HCT116 (cell line): ENCODE measurements at regions not wholly inside any gene's neighbourhood (a gene's known extent, or its start where the extent isn't known, plus 50 kb on each side); places are given as distances from the start of the nearest gene placed in this dataset.

Experiments
- ATAC-seq: fragments of 200-7000 bp; cut with Tn5 transposase; 2 replicates; pipeline ENCODE4 v1.9.1; 2020; ENCODE audit warnings: mild to moderate bottlenecking, moderate library complexity
- BruUV-seq: library from RNA; stranded (reverse); fragments of 400-500 nt; replicated peaks from 2 replicates; lab custom pipeline; 2021; lab: Mats Ljungman, UMichigan
- CTCF ChIA-PET: fragments of 300-600 bp; sonication (Branson Sonifier 250); formaldehyde crosslinking; loops from one replicate; lab custom pipeline; 2021; ENCODE audit warnings: antibody characterized with exemption; lab: Charles Lee
- POLR2A ChIA-PET: fragments of 300-600, 350-600 bp; sonication (Branson Sonifier 250); formaldehyde crosslinking; loops from one replicate; lab custom pipeline; 2021; ENCODE audit warnings: antibody characterized with exemption; lab: Charles Lee
- RAD21 ChIA-PET, 2 experiments: fragments of 300-600 bp; sonication (Branson Sonifier 250); formaldehyde crosslinking; loops; one replicate each; lab custom pipeline; 2023; ENCODE audit warnings: low total read pairs in 2 of 2; ENCODE audit not compliant: uncharacterized antibody in 2 of 2, unreplicated experiment in 2 of 2, low non-redundant PET in 1 of 2; lab: Charles Lee
- DNase-seq: peaks from one replicate; pipeline ENCODE4 v3.0.0-alpha.2; 2010; ENCODE audit warnings: low read depth, low spot score
- H2AFZ ChIP-seq: fragments of 200-600 bp; shearing (Covaris generic), sonication (generic); 2 replicates; pipeline ENCODE4 v1.6.1; 2017; ENCODE audit warnings: low read depth, mixed run types, mixed read lengths, antibody characterized with exemption, low read length; ENCODE audit not compliant: poor library complexity, severe bottlenecking
- H3K27ac ChIP-seq: 2 replicates; pipeline ENCODE4 v1.5.1; 2012; ENCODE audit warnings: low read depth, low read length
- H3K27me3 ChIP-seq: fragments of 200-600 bp; sonication (generic); 2 replicates; pipeline ENCODE4 v1.6.1; 2016; ENCODE audit warnings: mixed run types, low read length, mixed read lengths; ENCODE audit not compliant: insufficient read depth
- H3K36me3 ChIP-seq, 2 experiments: fragments of 200-500 bp in 1 of 2; fragments of 200-600 bp in 1 of 2; sonication (Bioruptor generic) in 1 of 2; sonication (generic) in 1 of 2; 2 replicates each; pipeline versions ENCODE4 v1.5.1 to v1.6.1; 2014 to 2016; ENCODE audit warnings: low read length in 2 of 2, inconsistent platforms in 1 of 2, mixed read lengths in 1 of 2, mixed run types in 1 of 2; ENCODE audit not compliant: insufficient read depth in 2 of 2, control insufficient read depth in 1 of 2
- H3K4me1 ChIP-seq, 2 experiments: fragments of 200-600 bp in 1 of 2; sonication (generic) in 1 of 2; 2 replicates each; pipeline versions ENCODE4 v1.5.1 to v1.6.1; 2012 to 2017; ENCODE audit warnings: low read length in 2 of 2, inconsistent platforms in 1 of 2, mild to moderate bottlenecking in 1 of 2, mixed read lengths in 1 of 2, mixed run types in 1 of 2, moderate library complexity in 1 of 2; ENCODE audit not compliant: insufficient read depth in 2 of 2, control insufficient read depth in 1 of 2
- H3K4me2 ChIP-seq: fragments of 200-600 bp; sonication (generic); 2 replicates; pipeline ENCODE4 v1.6.1; 2017; ENCODE audit warnings: mixed run types, low read length, mixed read lengths
- H3K4me3 ChIP-seq, 2 experiments: fragments of 200-600 bp in 1 of 2; sonication (generic) in 1 of 2; replicated peaks in 1 of 2; 2 replicates each; pipeline ENCODE4 v1.5.1; 2011 to 2016; ENCODE audit warnings: low read length in 2 of 2, control low read depth in 1 of 2, low read depth in 1 of 2, mild to moderate bottlenecking in 1 of 2, mixed read lengths in 1 of 2, mixed run types in 1 of 2
- H3K79me2 ChIP-seq: fragments of 200-600 bp; sonication (generic); 2 replicates; pipeline ENCODE4 v1.6.1; 2017; ENCODE audit warnings: mild to moderate bottlenecking, mixed run types, low read length, moderate library complexity, mixed read lengths; ENCODE audit not compliant: insufficient read depth
- H3K9ac ChIP-seq: fragments of 200-600 bp; sonication (generic); 2 replicates; pipeline ENCODE4 v1.6.1; 2016; ENCODE audit warnings: low read length, mixed read lengths
- H3K9me2 ChIP-seq: fragments of 200-600 bp; sonication (generic), shearing (Covaris generic); 2 replicates; pipeline ENCODE4 v1.6.1; 2017; ENCODE audit warnings: mixed run types, mild to moderate bottlenecking, moderate library complexity; ENCODE audit not compliant: insufficient read depth
- H3K9me3 ChIP-seq, 2 experiments: fragments of 200-500 bp in 1 of 2; fragments of 200-600 bp in 1 of 2; sonication (Bioruptor generic) in 1 of 2; sonication (generic) in 1 of 2; 2 replicates each; pipeline ENCODE4 v1.6.1; 2014 to 2017; ENCODE audit warnings: low read length in 2 of 2, mixed read lengths in 2 of 2, inconsistent platforms in 1 of 2, low read depth in 1 of 2, mild to moderate bottlenecking in 1 of 2, mixed run types in 1 of 2, moderate library complexity in 1 of 2; ENCODE audit not compliant: control insufficient read depth in 1 of 2, insufficient read depth in 1 of 2
- H4K20me1 ChIP-seq: fragments of 200-600 bp; sonication (generic), shearing (Covaris generic); 2 replicates; pipeline ENCODE4 v1.6.1; 2017; ENCODE audit warnings: mixed run types, mild to moderate bottlenecking, moderate library complexity; ENCODE audit not compliant: insufficient read depth
- CBX3 ChIP-seq: IDR thresholded peaks from 2 replicates; pipeline ENCODE4 v1.6.1; 2012; ENCODE audit warnings: low read depth
- CTCF ChIP-seq, 3 experiments: fragments of 200-600 bp in 1 of 3; sonication (generic) in 1 of 3; IDR thresholded peaks in 2 of 3; conservative IDR thresholded peaks in 1 of 3; 2 replicates each; pipeline ENCODE4 v1.5.1; 2012 to 2017; ENCODE audit warnings: low read depth in 2 of 3, low read length in 2 of 3, antibody characterized with exemption in 1 of 3, borderline replicate concordance in 1 of 3, control low read depth in 1 of 3, mild to moderate bottlenecking in 1 of 3, mixed read lengths in 1 of 3, mixed run types in 1 of 3, moderate library complexity in 1 of 3; ENCODE audit not compliant: insufficient read depth in 1 of 3
- EZH2phosphoT487 ChIP-seq: fragments of 200-600 bp; IDR thresholded peaks from 2 replicates; pipeline ENCODE4 v1.6.1; 2018; ENCODE audit warnings: antibody characterized with exemption, borderline replicate concordance
- FOSL1 ChIP-seq: IDR thresholded peaks from 2 replicates; pipeline ENCODE4 v1.6.1; 2012; ENCODE audit warnings: low read depth
- MAX ChIP-seq: IDR thresholded peaks from 2 replicates; pipeline ENCODE4 v1.6.1; 2012
- POLR2A ChIP-seq: IDR thresholded peaks from 2 replicates; pipeline ENCODE4 v1.7.0; 2011; ENCODE audit warnings: borderline replicate concordance; ENCODE audit not compliant: insufficient read depth, insufficient read length; ENCODE audit errors: extremely low read depth
- POLR2AphosphoS5 ChIP-seq: IDR thresholded peaks from 2 replicates; pipeline ENCODE4 v1.6.1; 2011; ENCODE audit warnings: mild to moderate bottlenecking, low read depth, low read length, moderate library complexity
- REST ChIP-seq: IDR thresholded peaks from 2 replicates; pipeline ENCODE4 v1.6.1; 2012; ENCODE audit warnings: low read depth
- SP1 ChIP-seq: IDR thresholded peaks from 2 replicates; pipeline ENCODE4 v1.6.1; 2012; ENCODE audit warnings: low read depth
- SRF ChIP-seq: IDR thresholded peaks from 2 replicates; pipeline ENCODE4 v1.6.1; 2012; ENCODE audit warnings: low read depth
- TCF7L2 ChIP-seq: IDR thresholded peaks from 2 replicates; pipeline ENCODE4 v1.7.0; 2011; ENCODE audit warnings: borderline replicate concordance, inconsistent platforms; ENCODE audit not compliant: insufficient read depth, insufficient read length; ENCODE audit errors: extremely low read depth
- intact Hi-C: fragments of 100-400 bp; cut with micrococcal nuclease; formaldehyde crosslinking; loops from 2 replicates; pipeline ENCODE4 v1.10.0; 2022

- TF ChIP-seq REST = no peak
- no peak for TF ChIP-seq CBX3
- no peak for TF ChIP-seq TCF7L2
- TF ChIP-seq MAX = no peak
- no peak for TF ChIP-seq POLR2A
- no peaks in the 10 kb centered on the region for H3K4me1 ChIP-seq
- H3K79me2 ChIP-seq = no peaks in the 10 kb centered on the region
- H2AFZ ChIP-seq = no peak overlapping the region
- no TSS peak for BruUV-seq
- ChIA-PET POLR2A (no interaction called here), CTCF (no interaction called here), RAD21 (no interaction called here)
- H3K27ac ChIP-seq = no peak overlapping the region
- H3K4me2 ChIP-seq = no peak overlapping the region
- no peaks in the 10 kb centered on the region for H3K36me3 ChIP-seq
- no peak overlapping the region for H3K4me3 ChIP-seq
- H3K9me2 ChIP-seq = no peaks in the 10 kb centered on the region
- DNase-seq (no peak), ATAC-seq (no peak)
- H3K27me3 ChIP-seq = 0 out of 2 replicates have a peak, but pooled peaks cover 4% of the 10 kb centered on the region
- H3K9ac ChIP-seq = no peak overlapping the region
- H3K9me3 ChIP-seq = no peaks in the 10 kb centered on the region
- H4K20me1 ChIP-seq = no peaks in the 10 kb centered on the region
- intact Hi-C loops = no loop called here
These were observed 140.4 kb upstream of the VLDLR start for GRCh38 chr9:2481216-2481615.

- Histone ChIP-seq H3K4me2 (no peak overlapping the region), H3K36me3 (no peaks in the 10 kb centered on the region), H3K4me3 (no peak overlapping the region), H3K9me2 (no peaks in the 10 kb centered on the region), H3K4me1 (no peaks in the 10 kb centered on the region), H4K20me1 (no peaks in the 10 kb centered on the region), H3K9ac (no peak overlapping the region), H3K9me3 (no peaks in the 10 kb centered on the region), H3K27me3 (no peaks in the 10 kb centered on the region; the same call in 1 of the 2 replicates), H3K27ac (no peak overlapping the region), H2AFZ (no peak overlapping the region), H3K79me2 (no peaks in the 10 kb centered on the region)
- no TSS peak for BruUV-seq
- ATAC-seq (no peak), DNase-seq (no peak)
- ChIA-PET CTCF (no interaction called here), POLR2A (no interaction called here), RAD21 (no interaction called here)
- intact Hi-C loops = no loop called here
- TF ChIP-seq SP1 = no peak
- no peak for TF ChIP-seq POLR2AphosphoS5
- TF ChIP-seq SRF = no peak
- no peak for TF ChIP-seq FOSL1
- TF ChIP-seq REST = no peak
- no peak for TF ChIP-seq EZH2phosphoT487
- TF ChIP-seq POLR2A = no peak
- TF ChIP-seq CTCF (IDR thresholded peaks at IDR 0.05 in 2 of 3, conservative IDR thresholded peaks at IDR 0.05 in 1 of 3; ENCODE audit: borderline replicate concordance in 1 of 3, insufficient read depth in 1 of 3, low read depth in 2 of 3, low read length in 2 of 3) = no peak
These were observed 134.6 kb upstream of the VLDLR start for GRCh38 chr9:2486988-2487387.
